ENCODE measurements at regions not wholly inside any gene's neighbourhood (a gene's known extent, or its start where the extent isn't known, plus 50 kb on each side); places are given as distances from the start of the nearest gene placed in this dataset.

GRCh38 chr9:135018306-135018915 lies 69.1 kb upstream of the OLFM1 start:
- Histone ChIP-seq H2AFZ (ENCODE audit: low read depth) (no peak overlapping the region), H3K9ac (no peak overlapping the region), H3K4me3 (ENCODE audit: low read depth in 2 of 2, low read length in 1 of 2) (no peak overlapping the region), H3K9me2 (no peaks in the 10 kb centered on the region), H3K4me2 (no peak overlapping the region), H3K9me3 (no peaks in the 10 kb centered on the region), H4K20me1 (ENCODE audit: insufficient read depth) (no peaks in the 10 kb centered on the region), H3K36me3 (replicated peaks in 1 of 2; ENCODE audit: control insufficient read depth in 1 of 2, insufficient read depth in 2 of 2, low read length in 1 of 2) (no peaks in the 10 kb centered on the region), H3K27ac (ENCODE audit: low read depth in 2 of 2, low read length in 1 of 2) (no peak overlapping the region), H3K79me2 (ENCODE audit: insufficient read depth) (no peaks in the 10 kb centered on the region), H3K4me1 (ENCODE audit: control insufficient read depth in 1 of 2, insufficient read depth in 2 of 2, low read depth in 1 of 2, low read length in 1 of 2) (peaks cover 0 to 8% of the 10 kb centered on the region in 2 experiments; a peak in 1 of 4 replicates), H3F3A (replicated peaks; ENCODE audit: insufficient read depth) (no peaks in the 10 kb centered on the region), H3K27me3 (ENCODE audit: insufficient read depth) (no peaks in the 10 kb centered on the region)
- no peak for TF ChIP-seq EZH2phosphoT487 (IDR thresholded peaks at IDR 0.05; ENCODE audit: borderline replicate concordance, low read depth)
- POLR2A ChIA-PET: no interaction called here
- 23% methylated on average over 13 of the region's 13 CpGs for WGBS (ENCODE audit: low lambda C conversion rate)
- no peak for DNase-seq
- CTCF ChIA-PET: no interaction called here

DNA sequence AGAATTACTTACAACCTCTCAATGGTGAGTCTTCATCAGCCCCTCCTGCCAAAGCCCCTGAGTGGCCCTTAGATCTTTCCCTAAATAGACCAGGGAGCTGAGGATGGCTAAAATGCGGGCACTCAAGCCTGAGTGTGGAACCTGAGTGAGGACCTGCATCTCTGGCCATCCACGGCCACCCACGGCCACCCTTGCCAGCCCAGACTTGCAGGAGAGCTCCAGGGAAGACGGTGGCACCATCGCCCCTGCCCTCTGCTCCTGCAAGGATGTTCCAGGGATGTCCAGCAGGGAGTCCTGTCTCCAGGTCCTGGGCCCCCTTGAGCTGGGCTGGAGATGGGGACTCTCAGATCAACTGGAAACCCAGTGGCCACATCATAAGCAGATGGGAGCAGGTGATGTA lies 68.2 kb upstream of the OLFM1 start:
- no peak overlapping the region for H3K9ac ChIP-seq
- peaks cover 0 to 14% of the 10 kb centered on the region in 2 experiments; a peak in 1 of 4 replicates for H3K4me1 ChIP-seq (ENCODE audit: control insufficient read depth in 1 of 2, insufficient read depth in 2 of 2, low read depth in 1 of 2, low read length in 1 of 2)
- H4K20me1 ChIP-seq (ENCODE audit: insufficient read depth): no peaks in the 10 kb centered on the region
- H3F3A ChIP-seq (replicated peaks; ENCODE audit: insufficient read depth): no peaks in the 10 kb centered on the region
- no peak overlapping the region for H3K27ac ChIP-seq (ENCODE audit: low read depth in 2 of 2, low read length in 1 of 2)
- DNase-seq: no peak
- no peaks in the 10 kb centered on the region for H3K79me2 ChIP-seq (ENCODE audit: insufficient read depth)
- no peaks in the 10 kb centered on the region for H3K36me3 ChIP-seq (replicated peaks in 1 of 2; ENCODE audit: control insufficient read depth in 1 of 2, insufficient read depth in 2 of 2, low read length in 1 of 2)
- WGBS (ENCODE audit: low lambda C conversion rate): 13% methylated on average over 1 of the region's 5 CpGs
- no peaks in the 10 kb centered on the region for H3K9me2 ChIP-seq
- no peak overlapping the region for H3K4me3 ChIP-seq (ENCODE audit: low read depth in 2 of 2, low read length in 1 of 2)
- no peaks in the 10 kb centered on the region for H3K27me3 ChIP-seq (ENCODE audit: insufficient read depth)
- ChIA-PET POLR2A (no interaction called here), CTCF (interaction anchor here (1.0 kb wide), 1 partner anchor 55 kb away, joined by 3 read pairs; no protein-coding TSS in a partner anchor)
- no peaks in the 10 kb centered on the region for H3K9me3 ChIP-seq
- H2AFZ ChIP-seq (ENCODE audit: low read depth): no peak overlapping the region
- H3K4me2 ChIP-seq: no peak overlapping the region
- no peak for TF ChIP-seq EZH2phosphoT487 (IDR thresholded peaks at IDR 0.05; ENCODE audit: borderline replicate concordance, low read depth)
- TF ChIP-seq CHD2 (IDR thresholded peaks at IDR 0.05; ENCODE audit: low read length, partially characterized antibody): no peak
- TF ChIP-seq RFX5 (IDR thresholded peaks at IDR 0.05; ENCODE audit: low read length): no peak
- no peak for TF ChIP-seq YY1 (IDR thresholded peaks at IDR 0.05; ENCODE audit: low read depth)
- TF ChIP-seq RCOR1 (IDR thresholded peaks at IDR 0.05; ENCODE audit: low read length): no peak
- no peak for TF ChIP-seq NFIC (IDR thresholded peaks at IDR 0.05; ENCODE audit: borderline replicate concordance)
- TF ChIP-seq, protein P1, sequence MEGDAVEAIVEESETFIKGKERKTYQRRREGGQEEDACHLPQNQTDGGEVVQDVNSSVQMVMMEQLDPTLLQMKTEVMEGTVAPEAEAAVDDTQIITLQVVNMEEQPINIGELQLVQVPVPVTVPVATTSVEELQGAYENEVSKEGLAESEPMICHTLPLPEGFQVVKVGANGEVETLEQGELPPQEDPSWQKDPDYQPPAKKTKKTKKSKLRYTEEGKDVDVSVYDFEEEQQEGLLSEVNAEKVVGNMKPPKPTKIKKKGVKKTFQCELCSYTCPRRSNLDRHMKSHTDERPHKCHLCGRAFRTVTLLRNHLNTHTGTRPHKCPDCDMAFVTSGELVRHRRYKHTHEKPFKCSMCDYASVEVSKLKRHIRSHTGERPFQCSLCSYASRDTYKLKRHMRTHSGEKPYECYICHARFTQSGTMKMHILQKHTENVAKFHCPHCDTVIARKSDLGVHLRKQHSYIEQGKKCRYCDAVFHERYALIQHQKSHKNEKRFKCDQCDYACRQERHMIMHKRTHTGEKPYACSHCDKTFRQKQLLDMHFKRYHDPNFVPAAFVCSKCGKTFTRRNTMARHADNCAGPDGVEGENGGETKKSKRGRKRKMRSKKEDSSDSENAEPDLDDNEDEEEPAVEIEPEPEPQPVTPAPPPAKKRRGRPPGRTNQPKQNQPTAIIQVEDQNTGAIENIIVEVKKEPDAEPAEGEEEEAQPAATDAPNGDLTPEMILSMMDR (IDR thresholded peaks at IDR 0.05): no peak
- TF ChIP-seq RAD21 (IDR thresholded peaks at IDR 0.05; ENCODE audit: low read length): no peak
- TF ChIP-seq FOXM1 (IDR thresholded peaks at IDR 0.05; ENCODE audit: low read depth): no peak
- TF ChIP-seq, protein P2, sequence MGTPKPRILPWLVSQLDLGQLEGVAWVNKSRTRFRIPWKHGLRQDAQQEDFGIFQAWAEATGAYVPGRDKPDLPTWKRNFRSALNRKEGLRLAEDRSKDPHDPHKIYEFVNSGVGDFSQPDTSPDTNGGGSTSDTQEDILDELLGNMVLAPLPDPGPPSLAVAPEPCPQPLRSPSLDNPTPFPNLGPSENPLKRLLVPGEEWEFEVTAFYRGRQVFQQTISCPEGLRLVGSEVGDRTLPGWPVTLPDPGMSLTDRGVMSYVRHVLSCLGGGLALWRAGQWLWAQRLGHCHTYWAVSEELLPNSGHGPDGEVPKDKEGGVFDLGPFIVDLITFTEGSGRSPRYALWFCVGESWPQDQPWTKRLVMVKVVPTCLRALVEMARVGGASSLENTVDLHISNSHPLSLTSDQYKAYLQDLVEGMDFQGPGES (IDR thresholded peaks at IDR 0.05; ENCODE audit: low read depth, low read length): no peak
- TF ChIP-seq USF1 (IDR thresholded peaks at IDR 0.05; ENCODE audit: borderline replicate concordance, low read depth): no peak
- TF ChIP-seq, protein P3, sequence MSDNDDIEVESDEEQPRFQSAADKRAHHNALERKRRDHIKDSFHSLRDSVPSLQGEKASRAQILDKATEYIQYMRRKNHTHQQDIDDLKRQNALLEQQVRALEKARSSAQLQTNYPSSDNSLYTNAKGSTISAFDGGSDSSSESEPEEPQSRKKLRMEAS (IDR thresholded peaks at IDR 0.05; ENCODE audit: low read depth): no peak
- no peak for TF ChIP-seq POLR2AphosphoS5 (IDR thresholded peaks at IDR 0.05; ENCODE audit: low read depth, low read length)
